HEK293 (cell line): ENCODE measurements at regions not wholly inside any gene's neighbourhood (a gene's known extent, or its start where the extent isn't known, plus 50 kb on each side); places are given as distances from the start of the nearest gene placed in this dataset.

ENCODE experiments used
- HOXA7 ChIP-seq: sonication (generic); formaldehyde crosslinking; IDR thresholded peaks from 2 replicates; pipeline ENCODE4 v1.8.1; 2022; ENCODE audit warnings: missing genetic modification reagents, borderline replicate concordance
- ZFP69B ChIP-seq: fragments of 450-650 bp; formaldehyde crosslinking; IDR thresholded peaks from 2 replicates; pipeline ENCODE4 v1.5.1; 2016; ENCODE audit warnings: missing biosample characterization, missing genetic modification characterization
- ZNF121 ChIP-seq: fragments of 450-650 bp; formaldehyde crosslinking; IDR thresholded peaks from 2 replicates; pipeline ENCODE4 v1.5.1; 2016; ENCODE audit warnings: missing biosample characterization, missing genetic modification characterization
- ZNF660 ChIP-seq: fragments of 450-650 bp; IDR thresholded peaks from 2 replicates; pipeline ENCODE4 v1.5.1; 2018; ENCODE audit warnings: missing biosample characterization, mild to moderate bottlenecking, missing genetic modification characterization
- TF ChIP-seq, protein P1 (sequence below): fragments of 450-650 bp; formaldehyde crosslinking; IDR thresholded peaks from 2 replicates; pipeline ENCODE4 v1.5.1; 2016; ENCODE audit warnings: missing biosample characterization, missing genetic modification characterization
- TF ChIP-seq, protein P2 (sequence below): fragments of 450-650 bp; formaldehyde crosslinking; IDR thresholded peaks from 2 replicates; pipeline ENCODE4 v1.5.1; 2016; ENCODE audit warnings: missing biosample characterization, missing genetic modification characterization

DNA sequence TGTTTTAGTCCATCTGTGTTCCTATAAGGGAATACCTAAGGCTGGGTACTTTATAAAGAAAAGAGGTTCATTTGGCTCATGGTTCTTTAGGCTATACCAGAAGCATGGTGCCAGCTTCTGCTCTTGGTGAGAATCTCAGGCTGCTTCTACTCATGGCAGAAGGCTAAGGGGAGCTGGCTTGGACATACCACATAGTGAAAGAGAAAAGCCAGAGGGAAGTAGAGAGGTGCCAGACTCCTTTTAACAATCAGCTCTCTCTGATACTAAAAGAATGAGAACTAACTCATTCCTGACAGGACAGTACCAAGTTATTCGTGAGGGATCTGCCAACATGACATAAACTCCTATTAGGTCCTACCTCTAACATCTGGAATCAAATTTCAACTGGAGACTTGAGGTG is 1250.2 kb upstream of the CNTN5 start:
- TF ChIP-seq ZNF121 (tag by site-specific recombination) (no peak), ZNF660 (tag by site-specific recombination) (no peak), HOXA7 (CRISPR knock-in tag) (no peak), ZFP69B (no peak)
- TF ChIP-seq, protein P1, sequence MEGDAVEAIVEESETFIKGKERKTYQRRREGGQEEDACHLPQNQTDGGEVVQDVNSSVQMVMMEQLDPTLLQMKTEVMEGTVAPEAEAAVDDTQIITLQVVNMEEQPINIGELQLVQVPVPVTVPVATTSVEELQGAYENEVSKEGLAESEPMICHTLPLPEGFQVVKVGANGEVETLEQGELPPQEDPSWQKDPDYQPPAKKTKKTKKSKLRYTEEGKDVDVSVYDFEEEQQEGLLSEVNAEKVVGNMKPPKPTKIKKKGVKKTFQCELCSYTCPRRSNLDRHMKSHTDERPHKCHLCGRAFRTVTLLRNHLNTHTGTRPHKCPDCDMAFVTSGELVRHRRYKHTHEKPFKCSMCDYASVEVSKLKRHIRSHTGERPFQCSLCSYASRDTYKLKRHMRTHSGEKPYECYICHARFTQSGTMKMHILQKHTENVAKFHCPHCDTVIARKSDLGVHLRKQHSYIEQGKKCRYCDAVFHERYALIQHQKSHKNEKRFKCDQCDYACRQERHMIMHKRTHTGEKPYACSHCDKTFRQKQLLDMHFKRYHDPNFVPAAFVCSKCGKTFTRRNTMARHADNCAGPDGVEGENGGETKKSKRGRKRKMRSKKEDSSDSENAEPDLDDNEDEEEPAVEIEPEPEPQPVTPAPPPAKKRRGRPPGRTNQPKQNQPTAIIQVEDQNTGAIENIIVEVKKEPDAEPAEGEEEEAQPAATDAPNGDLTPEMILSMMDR (tag by site-specific recombination), result no peak
- TF ChIP-seq, protein P2, sequence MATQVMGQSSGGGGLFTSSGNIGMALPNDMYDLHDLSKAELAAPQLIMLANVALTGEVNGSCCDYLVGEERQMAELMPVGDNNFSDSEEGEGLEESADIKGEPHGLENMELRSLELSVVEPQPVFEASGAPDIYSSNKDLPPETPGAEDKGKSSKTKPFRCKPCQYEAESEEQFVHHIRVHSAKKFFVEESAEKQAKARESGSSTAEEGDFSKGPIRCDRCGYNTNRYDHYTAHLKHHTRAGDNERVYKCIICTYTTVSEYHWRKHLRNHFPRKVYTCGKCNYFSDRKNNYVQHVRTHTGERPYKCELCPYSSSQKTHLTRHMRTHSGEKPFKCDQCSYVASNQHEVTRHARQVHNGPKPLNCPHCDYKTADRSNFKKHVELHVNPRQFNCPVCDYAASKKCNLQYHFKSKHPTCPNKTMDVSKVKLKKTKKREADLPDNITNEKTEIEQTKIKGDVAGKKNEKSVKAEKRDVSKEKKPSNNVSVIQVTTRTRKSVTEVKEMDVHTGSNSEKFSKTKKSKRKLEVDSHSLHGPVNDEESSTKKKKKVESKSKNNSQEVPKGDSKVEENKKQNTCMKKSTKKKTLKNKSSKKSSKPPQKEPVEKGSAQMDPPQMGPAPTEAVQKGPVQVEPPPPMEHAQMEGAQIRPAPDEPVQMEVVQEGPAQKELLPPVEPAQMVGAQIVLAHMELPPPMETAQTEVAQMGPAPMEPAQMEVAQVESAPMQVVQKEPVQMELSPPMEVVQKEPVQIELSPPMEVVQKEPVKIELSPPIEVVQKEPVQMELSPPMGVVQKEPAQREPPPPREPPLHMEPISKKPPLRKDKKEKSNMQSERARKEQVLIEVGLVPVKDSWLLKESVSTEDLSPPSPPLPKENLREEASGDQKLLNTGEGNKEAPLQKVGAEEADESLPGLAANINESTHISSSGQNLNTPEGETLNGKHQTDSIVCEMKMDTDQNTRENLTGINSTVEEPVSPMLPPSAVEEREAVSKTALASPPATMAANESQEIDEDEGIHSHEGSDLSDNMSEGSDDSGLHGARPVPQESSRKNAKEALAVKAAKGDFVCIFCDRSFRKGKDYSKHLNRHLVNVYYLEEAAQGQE (tag by site-specific recombination), result no peak
